Fibroblast of skin of abdomen (primary cell): ENCODE measurements at regions not wholly inside any gene's neighbourhood (a gene's known extent, or its start where the extent isn't known, plus 50 kb on each side); places are given as distances from the start of the nearest gene placed in this dataset.

ENCODE experiments used
- DNase-seq: peaks from one replicate; pipeline ENCODE4 v3.0.0-alpha.2; 2013

- no peak for DNase-seq
Measured at GRCh38 chr3:127033171-127033570, 50.3 kb downstream of the PLXNA1 start.

GRCh38 chr3:127033786-127034185 lies 50.9 kb downstream of the PLXNA1 start:
- DNase-seq: no peak

GRCh38 chr3:127034195-127034989 lies 51.5 kb downstream of the PLXNA1 start:
- no peak for DNase-seq

- no peak for DNase-seq
Measured at GRCh38 chr3:127034990-127035652, 52.2 kb downstream of the PLXNA1 start.

- peak; percentile 81 for DNase-seq
Measured at GRCh38 chr3:127035677-127036076, 52.8 kb downstream of the PLXNA1 start.

GRCh38 chr3:127036209-127037020 lies 53.5 kb downstream of the PLXNA1 start:
- no peak for DNase-seq

GRCh38 chr3:127037021-127037400 lies 54.1 kb downstream of the PLXNA1 start:
- DNase-seq: no peak

GRCh38 chr3:127037418-127037841 lies 54.5 kb downstream of the PLXNA1 start:
- no peak for DNase-seq

GRCh38 chr3:127037971-127038446 lies 55.1 kb downstream of the PLXNA1 start:
- DNase-seq: no peak

- DNase-seq: no peak
Measured at GRCh38 chr3:127038466-127038865, 55.6 kb downstream of the PLXNA1 start.

- no peak for DNase-seq
Measured at GRCh38 chr3:127038923-127039581, 56.1 kb downstream of the PLXNA1 start.

- no peak for DNase-seq
Measured at GRCh38 chr3:127039719-127040118, 56.8 kb downstream of the PLXNA1 start.

GRCh38 chr3:127040216-127040615 lies 57.3 kb downstream of the PLXNA1 start:
- no peak for DNase-seq

- no peak for DNase-seq
Measured at GRCh38 chr3:127041264-127041820, 58.4 kb downstream of the PLXNA1 start.

GRCh38 chr3:127041933-127042332 lies 59.0 kb downstream of the PLXNA1 start:
- DNase-seq: no peak

- no peak for DNase-seq
Measured at GRCh38 chr3:127042634-127043033, 59.7 kb downstream of the PLXNA1 start.

GRCh38 chr3:127043041-127043641 lies 60.2 kb downstream of the PLXNA1 start:
- peak; percentile 17 for DNase-seq

GRCh38 chr3:127043731-127044510 lies 61.0 kb downstream of the PLXNA1 start:
- DNase-seq: no peak

- peak; percentile 11 for DNase-seq
Measured at GRCh38 chr3:127044996-127045395, 62.1 kb downstream of the PLXNA1 start.

- no peak for DNase-seq
Measured at GRCh38 chr3:127045435-127046045, 62.6 kb downstream of the PLXNA1 start.
